Stomach (tissue), 8 donors: ENCODE measurements at regions not wholly inside any gene's neighbourhood (a gene's known extent, or its start where the extent isn't known, plus 50 kb on each side); places are given as distances from the start of the nearest gene placed in this dataset.

Source experiments
- DNase-seq, 2 donors: peaks; one replicate each; pipeline versions ENCODE4 v3.0.0 to v3.0.0-alpha.2; 2013 to 2019
- H3K27ac ChIP-seq, 5 donors: fragments of 200-600 bp in 4 of 5; sonication (generic) in 4 of 5; one replicate each; pipeline ENCODE4 v1.5.1; 2013 to 2019; ENCODE audit warnings: mild to moderate bottlenecking in 1 of 5, moderate library complexity in 1 of 5
- H3K27me3 ChIP-seq, 3 donors: fragments of 200-600 bp; sonication (generic); one replicate each; pipeline ENCODE4 v1.5.1; 2017 to 2019; ENCODE audit warnings: mixed run types in 1 of 3
- H3K36me3 ChIP-seq, 4 donors: fragments of 200-600 bp; sonication (generic); 1 replicate in 3 of 4; 2 replicates in 1 of 4; pipeline ENCODE4 v1.5.1; 2016 to 2019
- H3K4me1 ChIP-seq, 4 donors: fragments of 200-600 bp; sonication (generic); one replicate each; pipeline ENCODE4 v1.5.1; 2016 to 2019
- H3K4me3 ChIP-seq, 4 donors: fragments of 200-600 bp; sonication (generic) in 3 of 4; one replicate each; pipeline ENCODE4 v1.5.1; 2016 to 2019; ENCODE audit warnings: mild to moderate bottlenecking in 1 of 4
- H3K9me3 ChIP-seq, 4 donors: fragments of 200-600 bp; sonication (generic); one replicate each; pipeline ENCODE4 v1.5.1; 2016 to 2019
- EP300 ChIP-seq: sonication (generic); formaldehyde crosslinking; IDR thresholded peaks from one replicate; pipeline ENCODE4 v1.6.1; 2017; ENCODE audit warnings: antibody characterized with exemption
- POLR2A ChIP-seq, 4 donors: fragments of 450-650 bp; IDR thresholded peaks; one replicate each; pipeline ENCODE4 v1.6.1; 2016; ENCODE audit warnings: antibody characterized with exemption in 4 of 4, control low read depth in 2 of 4, mild to moderate bottlenecking in 1 of 4, moderate library complexity in 1 of 4
- POLR2AphosphoS5 ChIP-seq, 3 donors: sonication (generic); formaldehyde crosslinking; IDR thresholded peaks; one replicate each; pipeline ENCODE4 v1.6.1; 2016; ENCODE audit warnings: antibody characterized with exemption in 3 of 3
- WGBS, 5 donors: extraction: QIAGEN DNeasy Blood & Tissue Kit in 3 of 5; methylation state at CpG; one replicate each; pipeline versions ENCODE4 v1.1.5 to v1.1.7; 2013 to 2018; 5-methylcytosine and 5-hydroxymethylcytosine counted together
- intact Hi-C: fragments of 100-400 bp; cut with DNase I; formaldehyde crosslinking; loops from one replicate; pipeline ENCODE4 v1.15.1; 2023; ENCODE audit warnings: low total_unique reads
- TF ChIP-seq, protein P1 (sequence below), 7 experiments: fragments of 450-650 bp in 4 of 7; fragments of 200-600 bp in 3 of 7; sonication (generic) in 3 of 7; IDR thresholded peaks; one replicate each; pipeline ENCODE4 v1.5.1; 2016 to 2019; ENCODE audit warnings: antibody characterized with exemption in 7 of 7, control low read depth in 2 of 7, mild to moderate bottlenecking in 1 of 7
- donor health status: healthy with polysubstance abuse.
- donor health status: Bipolar disorder and iron deficiency.
- donor health status: healthy.

DNA sequence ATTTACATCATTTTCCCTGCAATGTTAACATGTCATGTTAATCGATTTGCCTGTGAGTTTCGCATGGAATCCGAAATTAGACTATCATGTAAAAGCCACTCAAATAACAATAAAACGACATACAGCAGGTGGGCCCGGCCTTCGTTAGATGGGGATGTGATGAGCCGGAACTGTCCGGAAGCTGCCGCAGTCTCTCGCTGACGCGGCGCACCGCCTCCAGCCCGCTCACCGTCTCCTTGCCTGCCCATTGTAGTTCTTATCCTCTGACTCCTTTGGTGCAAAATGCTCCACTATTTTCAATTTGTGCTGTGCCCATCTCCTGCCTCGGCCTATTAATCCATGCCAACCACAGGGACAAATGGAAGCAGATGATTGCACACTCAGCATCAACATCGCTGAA is 877.5 kb upstream of the TENM3 start:
- 93 to 96% (median 94%) methylated on average over 18 of the region's 18 CpGs for WGBS, 5 donors
- H3K36me3 ChIP-seq = no peaks in the 10 kb centered on the region
- DNase-seq = no peak
- H3K9me3 ChIP-seq = no peaks in the 10 kb centered on the region
- no peak overlapping the region for H3K4me3 ChIP-seq
- intact Hi-C loops = no loop called here
- TF ChIP-seq EP300 (no peak), POLR2A (IDR thresholded peaks at IDR 0.05) (no peak), POLR2AphosphoS5 (IDR thresholded peaks at IDR 0.05) (no peak)
- TF ChIP-seq, protein P1, sequence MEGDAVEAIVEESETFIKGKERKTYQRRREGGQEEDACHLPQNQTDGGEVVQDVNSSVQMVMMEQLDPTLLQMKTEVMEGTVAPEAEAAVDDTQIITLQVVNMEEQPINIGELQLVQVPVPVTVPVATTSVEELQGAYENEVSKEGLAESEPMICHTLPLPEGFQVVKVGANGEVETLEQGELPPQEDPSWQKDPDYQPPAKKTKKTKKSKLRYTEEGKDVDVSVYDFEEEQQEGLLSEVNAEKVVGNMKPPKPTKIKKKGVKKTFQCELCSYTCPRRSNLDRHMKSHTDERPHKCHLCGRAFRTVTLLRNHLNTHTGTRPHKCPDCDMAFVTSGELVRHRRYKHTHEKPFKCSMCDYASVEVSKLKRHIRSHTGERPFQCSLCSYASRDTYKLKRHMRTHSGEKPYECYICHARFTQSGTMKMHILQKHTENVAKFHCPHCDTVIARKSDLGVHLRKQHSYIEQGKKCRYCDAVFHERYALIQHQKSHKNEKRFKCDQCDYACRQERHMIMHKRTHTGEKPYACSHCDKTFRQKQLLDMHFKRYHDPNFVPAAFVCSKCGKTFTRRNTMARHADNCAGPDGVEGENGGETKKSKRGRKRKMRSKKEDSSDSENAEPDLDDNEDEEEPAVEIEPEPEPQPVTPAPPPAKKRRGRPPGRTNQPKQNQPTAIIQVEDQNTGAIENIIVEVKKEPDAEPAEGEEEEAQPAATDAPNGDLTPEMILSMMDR (IDR thresholded peaks at IDR 0.05) = no peak
- H3K4me1 ChIP-seq = no peaks in the 10 kb centered on the region
- H3K27ac ChIP-seq = no peak overlapping the region
- H3K27me3 ChIP-seq = no peaks in the 10 kb centered on the region

- Histone ChIP-seq H3K4me1 (no peaks in the 10 kb centered on the region), H3K27ac (no peak overlapping the region), H3K4me3 (no peak overlapping the region), H3K36me3 (no peaks in the 10 kb centered on the region), H3K9me3 (no peaks in the 10 kb centered on the region), H3K27me3 (no peaks in the 10 kb centered on the region)
- intact Hi-C loops = no loop called here
- 46 to 63% (median 59%) methylated on average over 3 of the region's 3 CpGs for WGBS, 5 donors
- TF ChIP-seq, protein P1 (IDR thresholded peaks at IDR 0.05) = no peak
- TF ChIP-seq EP300 = no peak
- TF ChIP-seq POLR2A (IDR thresholded peaks at IDR 0.05) = no peak
- TF ChIP-seq POLR2AphosphoS5 (IDR thresholded peaks at IDR 0.05) = no peak
- DNase-seq = no peak
These were observed 871.2 kb upstream of the TENM3 start for GRCh38 chr4:181372014-181372413.

DNA sequence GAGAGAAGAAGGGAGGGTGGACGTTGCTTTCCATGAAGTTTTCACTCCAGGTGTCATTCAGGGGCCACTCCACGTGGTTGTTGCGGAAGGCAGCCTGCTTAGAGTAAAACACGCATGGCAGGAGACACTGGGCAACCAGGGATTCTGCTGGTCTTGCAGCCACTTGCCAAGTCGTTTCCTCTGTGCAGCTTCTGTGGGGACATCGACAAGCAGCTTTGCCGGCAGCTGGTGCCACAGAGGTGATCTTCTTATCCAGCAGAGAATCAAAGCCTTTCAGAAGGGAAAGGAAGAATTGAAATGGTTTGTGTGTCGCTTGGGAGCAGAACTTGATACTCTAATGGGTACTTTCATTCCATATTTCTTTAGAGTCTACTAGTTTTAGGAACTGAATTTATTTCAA is 867.1 kb upstream of the TENM3 start:
- intact Hi-C loops = no loop called here
- H3K36me3 ChIP-seq = no peaks in the 10 kb centered on the region
- no peaks in the 10 kb centered on the region for H3K4me1 ChIP-seq

DNA sequence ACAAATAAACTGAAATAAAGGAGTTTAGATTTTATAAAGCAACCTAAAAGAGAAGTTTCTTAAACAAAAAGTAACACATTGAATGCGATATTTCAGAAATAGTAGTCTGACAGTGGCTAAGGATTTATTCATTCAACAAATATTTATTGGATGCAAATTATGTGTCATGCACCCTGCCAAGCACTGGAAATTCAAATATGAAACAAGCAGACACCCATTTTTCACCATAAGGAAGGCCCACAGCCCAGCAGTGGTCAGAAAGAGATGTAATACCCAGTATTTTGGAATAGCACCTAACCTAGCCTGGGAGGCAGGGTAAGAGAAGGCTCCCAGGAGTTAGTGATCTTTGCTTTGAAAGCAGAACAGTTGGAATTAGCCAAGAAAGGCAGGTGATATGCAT is 855.1 kb upstream of the TENM3 start:
- H3K4me1 ChIP-seq = no peaks in the 10 kb centered on the region
- TF ChIP-seq, protein P1 (IDR thresholded peaks at IDR 0.05) = no peak
- TF ChIP-seq POLR2AphosphoS5 (IDR thresholded peaks at IDR 0.05) = no peak
- no peak for TF ChIP-seq EP300
- TF ChIP-seq POLR2A (IDR thresholded peaks at IDR 0.05) = no peak
- intact Hi-C loops = no loop called here

More for the DNA sequence above, 867.1 kb upstream of the TENM3 start:
- H3K27ac ChIP-seq = no peak overlapping the region
- H3K27me3 ChIP-seq = no peaks in the 10 kb centered on the region
- DNase-seq = no peak
- no peak for TF ChIP-seq POLR2A (IDR thresholded peaks at IDR 0.05)
- TF ChIP-seq, protein P1 (IDR thresholded peaks at IDR 0.05) = no peak
- TF ChIP-seq EP300 = no peak
- TF ChIP-seq POLR2AphosphoS5 (IDR thresholded peaks at IDR 0.05) = no peak
- no peak overlapping the region for H3K4me3 ChIP-seq
- WGBS, 5 donors = 69 to 87% (median 72%) methylated on average over 8 of the region's 8 CpGs
- H3K9me3 ChIP-seq = peaks cover 0 to 1% (median 0%) of the 10 kb centered on the region in 4 donors

More for the DNA sequence above, 855.1 kb upstream of the TENM3 start:
- no peaks in the 10 kb centered on the region for H3K36me3 ChIP-seq
- no peaks in the 10 kb centered on the region for H3K27me3 ChIP-seq
- 63 to 88% (median 73%) methylated on average over 1 of the region's 1 CpG for WGBS, 5 donors
- DNase-seq = no peak
- no peak overlapping the region for H3K27ac ChIP-seq
- H3K4me3 ChIP-seq = no peak overlapping the region
- H3K9me3 ChIP-seq = no peaks in the 10 kb centered on the region
